T-helper 1 cell treated with Interleukin-12 subunit alpha and Interleukin-12 subunit beta and Interleukin-4 antibody, amounts not matched to agents 30 ng/mL and 1 ng/mL, for 36 hours (primary cell): ENCODE measurements at regions not wholly inside any gene's neighbourhood (a gene's known extent, or its start where the extent isn't known, plus 50 kb on each side); places are given as distances from the start of the nearest gene placed in this dataset.

Experiments
- intact Hi-C: fragments of 100-400 bp; cut with micrococcal nuclease; formaldehyde crosslinking; loops from one replicate; pipeline ENCODE4 v1.15.1; 2024

- intact Hi-C loops, result loop anchor here (5.0 kb wide), 1 partner anchor 165 kb away; no protein-coding TSS in a partner anchor
These were observed 186.0 kb downstream of the MID1IP1 start for GRCh38 chrX:38987198-38987651.

DNA sequence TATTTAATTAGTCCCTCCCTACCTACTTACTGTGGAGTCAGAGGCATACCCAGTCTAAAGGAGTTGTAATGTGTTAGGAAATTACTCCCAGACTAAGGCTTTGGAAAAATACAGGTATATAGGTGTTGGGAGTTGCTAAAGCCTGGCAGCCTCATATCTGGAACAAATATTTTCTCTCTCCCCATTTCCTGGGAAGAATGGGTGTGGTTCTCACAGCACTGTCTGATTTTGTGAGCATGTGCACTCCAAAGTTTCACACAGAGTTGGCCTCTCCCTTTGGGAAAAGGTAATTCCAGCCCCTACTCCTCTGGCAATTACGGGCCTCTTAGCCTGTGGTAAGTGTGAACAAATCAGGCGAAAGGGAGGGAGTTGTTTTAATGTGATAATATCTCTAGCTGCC is 187.0 kb downstream of the MID1IP1 start:
- intact Hi-C loops, result loop anchor here (5.0 kb wide), 1 partner anchor 164 kb away; no protein-coding TSS in a partner anchor

GRCh38 chrX:38989076-38989475 is 187.8 kb downstream of the MID1IP1 start:
- intact Hi-C loops, result loop anchor here (5.0 kb wide), 1 partner anchor 163 kb away; no protein-coding TSS in a partner anchor

- intact Hi-C loops, result no loop called here
These were observed 190.6 kb downstream of the MID1IP1 start for GRCh38 chrX:38991656-38992440.

GRCh38 chrX:38992441-38993096 is 191.3 kb downstream of the MID1IP1 start:
- intact Hi-C loops, result no loop called here

GRCh38 chrX:38993500-38993899 is 192.2 kb downstream of the MID1IP1 start:
- intact Hi-C loops, result no loop called here

DNA sequence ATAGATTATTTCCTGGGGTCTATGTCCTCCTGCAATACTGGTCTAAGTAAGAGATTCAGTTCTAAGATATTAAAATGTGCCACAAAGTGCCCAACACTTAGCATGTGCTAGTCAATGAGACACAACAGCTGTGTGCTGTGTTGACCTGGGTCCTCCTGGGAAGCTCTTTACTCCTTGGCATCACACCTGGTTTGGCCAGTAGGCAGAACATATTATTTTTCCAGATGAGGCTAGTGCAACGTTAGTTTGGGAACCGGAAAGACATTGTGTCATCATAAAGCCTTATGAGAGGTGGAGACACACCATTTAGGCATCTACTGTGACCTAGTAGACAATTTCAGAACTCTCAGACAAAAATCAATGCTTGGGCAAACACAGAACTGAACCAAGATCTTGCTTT is 197.8 kb downstream of the MID1IP1 start:
- intact Hi-C loops, result no loop called here

- intact Hi-C loops, result no loop called here
These were observed 198.9 kb downstream of the MID1IP1 start for GRCh38 chrX:38999967-39000745.

- intact Hi-C loops, result no loop called here
These were observed 199.5 kb downstream of the MID1IP1 start for GRCh38 chrX:39000802-39001201.

- intact Hi-C loops, result no loop called here
These were observed 201.2 kb downstream of the MID1IP1 start for GRCh38 chrX:39002466-39002865.

- intact Hi-C loops, result no loop called here
These were observed 207.3 kb downstream of the MID1IP1 start for GRCh38 chrX:39008549-39008948.

GRCh38 chrX:39011454-39012221 is 210.4 kb downstream of the MID1IP1 start:
- intact Hi-C loops, result no loop called here

GRCh38 chrX:39012621-39013111 is 211.4 kb downstream of the MID1IP1 start:
- intact Hi-C loops, result no loop called here

DNA sequence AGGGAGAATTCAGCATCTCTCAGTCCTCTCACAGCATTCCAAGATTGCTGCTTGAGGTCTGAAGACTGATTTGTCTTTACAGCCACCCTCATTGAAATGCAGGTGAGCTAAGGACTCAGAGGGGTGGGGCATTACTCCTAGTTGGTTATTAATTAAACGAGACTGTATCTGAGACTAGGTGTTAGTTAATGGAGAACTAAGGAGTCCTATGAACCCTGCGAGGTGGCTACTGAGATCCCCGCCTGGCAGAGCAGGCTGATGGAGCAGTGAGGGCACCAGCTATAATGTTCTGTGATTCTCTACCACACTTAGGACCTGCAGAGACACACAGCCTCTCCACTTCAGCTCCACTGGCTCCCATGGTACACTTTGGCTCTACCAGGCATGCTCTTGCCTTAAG is 215.3 kb downstream of the MID1IP1 start:
- intact Hi-C loops, result no loop called here

GRCh38 chrX:39017077-39017476 is 215.8 kb downstream of the MID1IP1 start:
- intact Hi-C loops, result no loop called here

GRCh38 chrX:39017716-39018115 is 216.5 kb downstream of the MID1IP1 start:
- intact Hi-C loops, result no loop called here

GRCh38 chrX:39018541-39018940 is 217.3 kb downstream of the MID1IP1 start:
- intact Hi-C loops, result no loop called here

GRCh38 chrX:39019056-39019455 is 217.8 kb downstream of the MID1IP1 start:
- intact Hi-C loops, result no loop called here

DNA sequence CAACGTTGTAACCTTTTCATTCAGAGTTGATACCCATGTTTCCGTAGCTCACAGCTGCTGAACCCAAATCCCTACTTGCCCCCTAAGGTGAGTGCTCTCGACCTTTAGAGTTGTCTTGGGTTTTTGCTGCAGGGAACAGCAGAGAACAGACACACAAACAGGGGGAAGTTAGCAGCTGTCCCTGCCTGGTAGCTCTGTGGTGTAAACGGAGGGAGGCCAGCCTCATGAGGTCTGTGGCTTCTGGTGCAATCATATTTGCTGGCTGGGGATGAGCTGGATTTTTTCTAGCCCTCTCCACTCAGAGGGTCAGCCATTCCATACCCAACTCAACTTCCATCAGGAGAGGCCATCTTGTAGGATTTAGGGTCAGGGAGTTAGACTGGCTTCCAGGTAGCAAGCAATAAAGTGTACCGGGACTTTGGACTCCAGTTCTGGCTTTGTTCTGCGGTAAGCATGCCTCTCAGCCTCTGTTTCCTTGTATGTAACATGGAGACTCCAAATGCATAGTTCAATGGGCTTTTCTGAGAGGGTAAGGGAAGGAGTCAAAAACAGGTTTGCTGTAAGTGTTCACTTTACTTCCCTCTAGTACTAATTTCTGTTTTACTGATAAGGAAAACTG is 218.9 kb downstream of the MID1IP1 start:
- intact Hi-C loops, result no loop called here

DNA sequence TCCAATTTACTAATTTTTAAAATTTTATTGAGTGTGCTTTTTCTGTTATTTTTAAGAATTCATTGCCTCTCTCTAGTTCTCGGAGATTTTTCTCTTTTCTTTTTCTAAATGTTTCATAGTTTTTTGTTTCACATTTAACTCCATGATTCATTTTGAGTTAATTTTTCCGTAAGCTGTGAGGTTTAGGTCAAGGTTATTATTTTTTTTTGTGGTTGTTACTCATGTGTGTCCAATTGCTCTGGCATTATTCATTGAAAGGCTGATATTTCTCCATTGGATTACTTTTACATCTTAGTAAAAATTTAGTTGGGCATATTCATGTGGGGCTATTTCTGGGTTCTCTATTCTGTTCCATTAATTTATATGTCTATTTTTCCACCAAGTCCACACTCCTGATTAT is 220.8 kb downstream of the MID1IP1 start:
- intact Hi-C loops, result no loop called here
